Liver (tissue), 8 donors: ENCODE measurements at regions not wholly inside any gene's neighbourhood (a gene's known extent, or its start where the extent isn't known, plus 50 kb on each side); places are given as distances from the start of the nearest gene placed in this dataset.

Experiments used
- DNase-seq: peaks from one replicate; pipeline ENCODE4 v3.0.0-alpha.2; 2017; ENCODE audit warnings: low spot score
- H3K27ac ChIP-seq, 2 donors: one replicate each; pipeline ENCODE4 v1.7.0; 2013; ENCODE audit warnings: inconsistent platforms in 2 of 2, low read length in 2 of 2, control low read depth in 1 of 2, low read depth in 1 of 2, mild to moderate bottlenecking in 1 of 2
- H3K27me3 ChIP-seq, 4 donors: one replicate each; pipeline versions ENCODE4 v1.6.1 to v1.7.0; 2013; ENCODE audit warnings: low read length in 3 of 4, inconsistent platforms in 1 of 4, mild to moderate bottlenecking in 1 of 4, moderate library complexity in 1 of 4; ENCODE audit not compliant: control insufficient read depth in 4 of 4, insufficient read depth in 4 of 4
- H3K36me3 ChIP-seq, 4 donors: one replicate each; pipeline versions ENCODE4 v1.6.1 to v1.7.0; 2013; ENCODE audit warnings: low read length in 3 of 4, mild to moderate bottlenecking in 3 of 4, low read depth in 1 of 4, moderate library complexity in 1 of 4; ENCODE audit not compliant: control insufficient read depth in 4 of 4, insufficient read depth in 3 of 4
- H3K4me1 ChIP-seq, 4 donors: one replicate each; pipeline versions ENCODE4 v1.6.1 to v1.7.0; 2013; ENCODE audit warnings: low read length in 3 of 4, mild to moderate bottlenecking in 3 of 4, moderate library complexity in 1 of 4; ENCODE audit not compliant: control insufficient read depth in 4 of 4, insufficient read depth in 4 of 4
- H3K4me3 ChIP-seq, 3 donors: one replicate each; pipeline versions ENCODE4 v1.6.1 to v1.7.0; 2013; ENCODE audit warnings: low read length in 3 of 3, control low read depth in 1 of 3, low read depth in 1 of 3, mild to moderate bottlenecking in 1 of 3
- H3K9ac ChIP-seq, 2 donors: one replicate each; pipeline ENCODE4 v1.7.0; 2013; ENCODE audit warnings: low read length in 2 of 2, mild to moderate bottlenecking in 2 of 2, moderate library complexity in 2 of 2, control low read depth in 1 of 2, low read depth in 1 of 2
- H3K9me3 ChIP-seq, 4 donors: one replicate each; pipeline versions ENCODE4 v1.6.1 to v1.7.0; 2013; ENCODE audit warnings: low read length in 3 of 4; ENCODE audit not compliant: control insufficient read depth in 4 of 4
- EGR1 ChIP-seq, 2 donors: IDR thresholded peaks; 2 replicates each; pipeline ENCODE4 v1.6.1; 2016 to 2018; ENCODE audit warnings: antibody characterized with exemption in 2 of 2, low read depth in 2 of 2
- FOXA2 ChIP-seq: IDR thresholded peaks from 2 replicates; pipeline ENCODE4 v1.6.1; 2016; ENCODE audit warnings: antibody characterized with exemption
- GABPA ChIP-seq, 2 donors: IDR thresholded peaks in 1 of 2; conservative IDR thresholded peaks in 1 of 2; 2 replicates each; pipeline ENCODE4 v1.6.1; 2016; ENCODE audit warnings: antibody characterized with exemption in 2 of 2, mild to moderate bottlenecking in 1 of 2, moderate library complexity in 1 of 2
- HNF4A ChIP-seq, 2 donors: conservative IDR thresholded peaks; 2 replicates each; pipeline ENCODE4 v1.6.1; 2016; ENCODE audit warnings: antibody characterized with exemption in 2 of 2, mild to moderate bottlenecking in 2 of 2
- HNF4G ChIP-seq: IDR thresholded peaks from 2 replicates; pipeline ENCODE4 v1.6.1; 2016; ENCODE audit warnings: antibody characterized with exemption
- JUND ChIP-seq, 2 donors: IDR thresholded peaks; 2 replicates each; pipeline ENCODE4 v1.6.1; 2016; ENCODE audit warnings: antibody characterized with exemption in 2 of 2
- MAX ChIP-seq: IDR thresholded peaks from 2 replicates; pipeline ENCODE4 v1.6.1; 2016; ENCODE audit warnings: antibody characterized with exemption
- NR2F2 ChIP-seq: IDR thresholded peaks from 2 replicates; pipeline ENCODE4 v1.6.1; 2016; ENCODE audit warnings: antibody characterized with exemption
- RXRA ChIP-seq, 2 donors: IDR thresholded peaks; 2 replicates each; pipeline ENCODE4 v1.6.1; 2017 to 2018; ENCODE audit warnings: antibody characterized with exemption in 2 of 2, mild to moderate bottlenecking in 1 of 2
- SP1 ChIP-seq: IDR thresholded peaks from 2 replicates; pipeline ENCODE4 v1.6.1; 2018; ENCODE audit warnings: antibody characterized with exemption, mild to moderate bottlenecking
- TAF1 ChIP-seq: conservative IDR thresholded peaks from 2 replicates; pipeline ENCODE4 v1.6.1; 2016; ENCODE audit warnings: antibody characterized with exemption, mild to moderate bottlenecking
- YY1 ChIP-seq: IDR thresholded peaks from 2 replicates; pipeline ENCODE4 v1.6.1; 2016; ENCODE audit warnings: antibody characterized with exemption, mild to moderate bottlenecking
- ZBTB33 ChIP-seq: IDR thresholded peaks from 2 replicates; pipeline ENCODE4 v1.6.1; 2016; ENCODE audit warnings: antibody characterized with exemption
- WGBS: extraction: QIAGEN DNeasy Blood & Tissue Kit; methylation state at CpG from one replicate; pipeline ENCODE4 v1.1.7; 2013; 5-methylcytosine and 5-hydroxymethylcytosine counted together
- TF ChIP-seq, protein P1 (sequence below): fragments of 150-350 bp; IDR thresholded peaks from 2 replicates; pipeline ENCODE4 v1.5.1; 2017; ENCODE audit warnings: improper control_type of control experiment, low read depth, low read length; ENCODE audit not compliant: missing input control
- donor health status: healthy.
- donor health status: healthy.
- donor health status: healthy.
- donor health status: healthy.
- donor health status: healthy.

- TF ChIP-seq HNF4A (conservative IDR thresholded peaks at IDR 0.05) (no peak), NR2F2 (no peak)
Observed at GRCh38 chr11:131095511-131096185, 179.4 kb upstream of the SNX19 start (continued).

DNA sequence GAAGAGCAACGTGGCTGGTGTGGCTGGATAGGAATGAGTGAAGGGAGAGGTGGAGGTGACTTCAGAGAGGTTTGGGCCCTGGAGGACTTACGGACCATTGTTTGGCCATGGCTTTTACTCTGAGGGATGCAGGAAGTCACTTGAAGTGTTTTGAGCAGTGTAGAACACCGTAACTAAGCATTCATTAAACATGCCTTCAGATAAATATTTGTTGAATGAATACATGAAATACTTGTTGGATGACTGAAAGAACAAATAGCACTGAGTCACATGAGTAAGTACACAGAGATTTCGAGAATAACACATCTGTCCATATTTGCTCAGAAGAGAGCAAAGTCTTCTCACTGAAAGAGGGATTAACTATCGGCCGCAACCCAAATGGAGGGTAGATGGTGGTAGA is 182.7 kb upstream of the SNX19 start:
- Histone ChIP-seq H3K36me3 (no peaks in the 10 kb centered on the region), H3K9me3 (no peaks in the 10 kb centered on the region), H3K9ac (no peak overlapping the region), H3K4me3 (no peak overlapping the region), H3K4me1 (no peaks in the 10 kb centered on the region), H3K27ac (no peak overlapping the region), H3K27me3 (no peaks in the 10 kb centered on the region)
- TF ChIP-seq EGR1 (IDR thresholded peaks at IDR 0.05; ENCODE audit: low read depth in 2 of 2) = no peak
- no peak for TF ChIP-seq RXRA (IDR thresholded peaks at IDR 0.05)
- TF ChIP-seq, protein P1, sequence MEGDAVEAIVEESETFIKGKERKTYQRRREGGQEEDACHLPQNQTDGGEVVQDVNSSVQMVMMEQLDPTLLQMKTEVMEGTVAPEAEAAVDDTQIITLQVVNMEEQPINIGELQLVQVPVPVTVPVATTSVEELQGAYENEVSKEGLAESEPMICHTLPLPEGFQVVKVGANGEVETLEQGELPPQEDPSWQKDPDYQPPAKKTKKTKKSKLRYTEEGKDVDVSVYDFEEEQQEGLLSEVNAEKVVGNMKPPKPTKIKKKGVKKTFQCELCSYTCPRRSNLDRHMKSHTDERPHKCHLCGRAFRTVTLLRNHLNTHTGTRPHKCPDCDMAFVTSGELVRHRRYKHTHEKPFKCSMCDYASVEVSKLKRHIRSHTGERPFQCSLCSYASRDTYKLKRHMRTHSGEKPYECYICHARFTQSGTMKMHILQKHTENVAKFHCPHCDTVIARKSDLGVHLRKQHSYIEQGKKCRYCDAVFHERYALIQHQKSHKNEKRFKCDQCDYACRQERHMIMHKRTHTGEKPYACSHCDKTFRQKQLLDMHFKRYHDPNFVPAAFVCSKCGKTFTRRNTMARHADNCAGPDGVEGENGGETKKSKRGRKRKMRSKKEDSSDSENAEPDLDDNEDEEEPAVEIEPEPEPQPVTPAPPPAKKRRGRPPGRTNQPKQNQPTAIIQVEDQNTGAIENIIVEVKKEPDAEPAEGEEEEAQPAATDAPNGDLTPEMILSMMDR = no peak
- TF ChIP-seq MAX = no peak
- TF ChIP-seq NR2F2 = no peak
- no peak for TF ChIP-seq JUND (IDR thresholded peaks at IDR 0.05)
- no peak for TF ChIP-seq HNF4G
- 55% methylated on average over 6 of the region's 6 CpGs for WGBS
- DNase-seq = no peak

- 30% methylated on average over 1 of the region's 1 CpG for WGBS
- no peak overlapping the region for H3K9ac ChIP-seq
- H3K36me3 ChIP-seq = no peaks in the 10 kb centered on the region
- no peak overlapping the region for H3K4me3 ChIP-seq
- DNase-seq = no peak
- no peaks in the 10 kb centered on the region for H3K27me3 ChIP-seq
- TF ChIP-seq HNF4G = no peak
- no peak for TF ChIP-seq FOXA2
- no peak for TF ChIP-seq MAX
- TF ChIP-seq RXRA (IDR thresholded peaks at IDR 0.05) = no peak
- TF ChIP-seq GABPA (IDR thresholded peaks at IDR 0.05 in 1 of 2, conservative IDR thresholded peaks at IDR 0.05 in 1 of 2) = no peak
- no peak for TF ChIP-seq ZBTB33
- TF ChIP-seq TAF1 = no peak
- no peak for TF ChIP-seq SP1
- no peak for TF ChIP-seq YY1
- TF ChIP-seq NR2F2 = no peak
- H3K27ac ChIP-seq = no peak overlapping the region
- H3K9me3 ChIP-seq = no peaks in the 10 kb centered on the region
- H3K4me1 ChIP-seq = no peaks in the 10 kb centered on the region
Observed at GRCh38 chr11:131099746-131100145, 183.5 kb upstream of the SNX19 start.
